ENCODE measurements at regions not wholly inside any gene's neighbourhood (a gene's known extent, or its start where the extent isn't known, plus 50 kb on each side); places are given as distances from the start of the nearest gene placed in this dataset.

- no peak overlapping the region for H3K27ac ChIP-seq (ENCODE audit: low read depth in 2 of 2, low read length in 1 of 2)
- H3K27me3 ChIP-seq (ENCODE audit: control insufficient read depth in 1 of 2, insufficient read depth in 2 of 2, low read length in 2 of 2), result no peaks in the 10 kb centered on the region
- peaks cover 3 to 7% of the 10 kb centered on the region in 2 donors for H3K9me3 ChIP-seq (ENCODE audit: control insufficient read depth in 2 of 2, insufficient read depth in 1 of 2, low read depth in 1 of 2, low read length in 1 of 2)
- no peaks in the 10 kb centered on the region for H3K4me1 ChIP-seq (ENCODE audit: control insufficient read depth in 2 of 2, insufficient read depth in 2 of 2, low read length in 1 of 2)
- no peak overlapping the region for H3K4me3 ChIP-seq (ENCODE audit: low read depth in 1 of 2, low read length in 2 of 2)
- no peaks in the 10 kb centered on the region for H3K36me3 ChIP-seq (ENCODE audit: control insufficient read depth in 2 of 2, insufficient read depth in 2 of 2, low read length in 1 of 2)
Observed at GRCh38 chr4:33395731-33396485, 2675.7 kb downstream of the PCDH7 start.

GRCh38 chr4:33400504-33400903, 2680.3 kb downstream of the PCDH7 start:
- no peaks in the 10 kb centered on the region for H3K27me3 ChIP-seq (ENCODE audit: control insufficient read depth in 1 of 2, insufficient read depth in 2 of 2, low read length in 2 of 2)
- 93 to 94% methylated on average over 11 of the region's 11 CpGs for WGBS, 2 donors
- no peak overlapping the region for H3K4me3 ChIP-seq (ENCODE audit: low read depth in 1 of 2, low read length in 2 of 2)
- H3K4me1 ChIP-seq (ENCODE audit: control insufficient read depth in 2 of 2, insufficient read depth in 2 of 2, low read length in 1 of 2), result no peaks in the 10 kb centered on the region
- no peak overlapping the region for H3K27ac ChIP-seq (ENCODE audit: low read depth in 2 of 2, low read length in 1 of 2)
- H3K9me3 ChIP-seq (ENCODE audit: control insufficient read depth in 2 of 2, insufficient read depth in 1 of 2, low read depth in 1 of 2, low read length in 1 of 2), result peaks cover 3% of the 10 kb centered on the region in 2 donors
- H3K36me3 ChIP-seq (ENCODE audit: control insufficient read depth in 2 of 2, insufficient read depth in 2 of 2, low read length in 1 of 2), result no peaks in the 10 kb centered on the region

- Histone ChIP-seq H3K36me3 (ENCODE audit: control insufficient read depth in 2 of 2, insufficient read depth in 2 of 2, low read length in 1 of 2) (no peaks in the 10 kb centered on the region), H3K4me1 (ENCODE audit: control insufficient read depth in 2 of 2, insufficient read depth in 2 of 2, low read length in 1 of 2) (no peaks in the 10 kb centered on the region), H3K4me3 (ENCODE audit: low read depth in 1 of 2, low read length in 2 of 2) (no peak overlapping the region), H3K9me3 (ENCODE audit: control insufficient read depth in 2 of 2, insufficient read depth in 1 of 2, low read depth in 1 of 2, low read length in 1 of 2) (no peaks in the 10 kb centered on the region), H3K27ac (ENCODE audit: low read depth in 2 of 2, low read length in 1 of 2) (no peak overlapping the region), H3K27me3 (ENCODE audit: control insufficient read depth in 1 of 2, insufficient read depth in 2 of 2, low read length in 2 of 2) (no peaks in the 10 kb centered on the region)
- 63 to 78% methylated on average over 2 of the region's 2 CpGs for WGBS, 2 donors
Observed at GRCh38 chr4:33407496-33407895, 2687.3 kb downstream of the PCDH7 start.

GRCh38 chr4:33411182-33411581, 2691.0 kb downstream of the PCDH7 start:
- Histone ChIP-seq H3K4me1 (ENCODE audit: control insufficient read depth in 2 of 2, insufficient read depth in 2 of 2, low read length in 1 of 2) (no peaks in the 10 kb centered on the region), H3K27ac (ENCODE audit: low read depth in 2 of 2, low read length in 1 of 2) (no peak overlapping the region), H3K36me3 (ENCODE audit: control insufficient read depth in 2 of 2, insufficient read depth in 2 of 2, low read length in 1 of 2) (no peaks in the 10 kb centered on the region), H3K4me3 (ENCODE audit: low read depth in 1 of 2, low read length in 2 of 2) (no peak overlapping the region), H3K27me3 (ENCODE audit: control insufficient read depth in 1 of 2, insufficient read depth in 2 of 2, low read length in 2 of 2) (no peaks in the 10 kb centered on the region), H3K9me3 (ENCODE audit: control insufficient read depth in 2 of 2, insufficient read depth in 1 of 2, low read depth in 1 of 2, low read length in 1 of 2) (no peaks in the 10 kb centered on the region)
- 75 to 79% methylated on average over 1 of the region's 1 CpG for WGBS, 2 donors

- 86 to 90% methylated on average over 3 of the region's 3 CpGs for WGBS, 2 donors
- no peak overlapping the region for H3K4me3 ChIP-seq (ENCODE audit: low read depth in 1 of 2, low read length in 2 of 2)
Observed at GRCh38 chr4:33421887-33422286, 2701.7 kb downstream of the PCDH7 start.

GRCh38 chr4:33422656-33423055, 2702.5 kb downstream of the PCDH7 start:
- no peaks in the 10 kb centered on the region for H3K9me3 ChIP-seq (ENCODE audit: control insufficient read depth in 2 of 2, insufficient read depth in 1 of 2, low read depth in 1 of 2, low read length in 1 of 2)
- no peaks in the 10 kb centered on the region for H3K36me3 ChIP-seq (ENCODE audit: control insufficient read depth in 2 of 2, insufficient read depth in 2 of 2, low read length in 1 of 2)
- no peaks in the 10 kb centered on the region for H3K4me1 ChIP-seq (ENCODE audit: control insufficient read depth in 2 of 2, insufficient read depth in 2 of 2, low read length in 1 of 2)
- H3K27me3 ChIP-seq (ENCODE audit: control insufficient read depth in 1 of 2, insufficient read depth in 2 of 2, low read length in 2 of 2), result no peaks in the 10 kb centered on the region
- no peak overlapping the region for H3K4me3 ChIP-seq (ENCODE audit: low read depth in 1 of 2, low read length in 2 of 2)
- 35 to 49% methylated on average over 5 of the region's 5 CpGs for WGBS, 2 donors
- no peak overlapping the region for H3K27ac ChIP-seq (ENCODE audit: low read depth in 2 of 2, low read length in 1 of 2)

More at GRCh38 chr4:33421887-33422286, 2701.7 kb downstream of the PCDH7 start:
- no peaks in the 10 kb centered on the region for H3K36me3 ChIP-seq (ENCODE audit: control insufficient read depth in 2 of 2, insufficient read depth in 2 of 2, low read length in 1 of 2)
- no peaks in the 10 kb centered on the region for H3K4me1 ChIP-seq (ENCODE audit: control insufficient read depth in 2 of 2, insufficient read depth in 2 of 2, low read length in 1 of 2)
- H3K9me3 ChIP-seq (ENCODE audit: control insufficient read depth in 2 of 2, insufficient read depth in 1 of 2, low read depth in 1 of 2, low read length in 1 of 2), result no peaks in the 10 kb centered on the region
- no peaks in the 10 kb centered on the region for H3K27me3 ChIP-seq (ENCODE audit: control insufficient read depth in 1 of 2, insufficient read depth in 2 of 2, low read length in 2 of 2)
- no peak overlapping the region for H3K27ac ChIP-seq (ENCODE audit: low read depth in 2 of 2, low read length in 1 of 2)

GRCh38 chr4:33425936-33426335, 2705.8 kb downstream of the PCDH7 start:
- H3K27ac ChIP-seq (ENCODE audit: low read depth in 2 of 2, low read length in 1 of 2), result no peak overlapping the region
- 25 to 27% methylated on average over 1 of the region's 1 CpG for WGBS, 2 donors
- no peak overlapping the region for H3K4me3 ChIP-seq (ENCODE audit: low read depth in 1 of 2, low read length in 2 of 2)
- H3K27me3 ChIP-seq (ENCODE audit: control insufficient read depth in 1 of 2, insufficient read depth in 2 of 2, low read length in 2 of 2), result no peaks in the 10 kb centered on the region
- no peaks in the 10 kb centered on the region for H3K9me3 ChIP-seq (ENCODE audit: control insufficient read depth in 2 of 2, insufficient read depth in 1 of 2, low read depth in 1 of 2, low read length in 1 of 2)
- no peaks in the 10 kb centered on the region for H3K36me3 ChIP-seq (ENCODE audit: control insufficient read depth in 2 of 2, insufficient read depth in 2 of 2, low read length in 1 of 2)
- no peaks in the 10 kb centered on the region for H3K4me1 ChIP-seq (ENCODE audit: control insufficient read depth in 2 of 2, insufficient read depth in 2 of 2, low read length in 1 of 2)

GRCh38 chr4:33427676-33428075, 2707.5 kb downstream of the PCDH7 start:
- H3K27me3 ChIP-seq (ENCODE audit: control insufficient read depth in 1 of 2, insufficient read depth in 2 of 2, low read length in 2 of 2), result no peaks in the 10 kb centered on the region
- H3K27ac ChIP-seq (ENCODE audit: low read depth in 2 of 2, low read length in 1 of 2), result no peak overlapping the region
- no peak overlapping the region for H3K4me3 ChIP-seq (ENCODE audit: low read depth in 1 of 2, low read length in 2 of 2)
- H3K9me3 ChIP-seq (ENCODE audit: control insufficient read depth in 2 of 2, insufficient read depth in 1 of 2, low read depth in 1 of 2, low read length in 1 of 2), result no peaks in the 10 kb centered on the region
- no peaks in the 10 kb centered on the region for H3K36me3 ChIP-seq (ENCODE audit: control insufficient read depth in 2 of 2, insufficient read depth in 2 of 2, low read length in 1 of 2)
- H3K4me1 ChIP-seq (ENCODE audit: control insufficient read depth in 2 of 2, insufficient read depth in 2 of 2, low read length in 1 of 2), result no peaks in the 10 kb centered on the region
- 65 to 75% methylated on average over 1 of the region's 1 CpG for WGBS, 2 donors

GRCh38 chr4:33429971-33430370, 2709.8 kb downstream of the PCDH7 start:
- Histone ChIP-seq H3K27me3 (ENCODE audit: control insufficient read depth in 1 of 2, insufficient read depth in 2 of 2, low read length in 2 of 2) (no peaks in the 10 kb centered on the region), H3K9me3 (ENCODE audit: control insufficient read depth in 2 of 2, insufficient read depth in 1 of 2, low read depth in 1 of 2, low read length in 1 of 2) (no peaks in the 10 kb centered on the region)
- 88 to 92% methylated on average over 4 of the region's 4 CpGs for WGBS, 2 donors

GRCh38 chr4:33437406-33437805, 2717.2 kb downstream of the PCDH7 start:
- 63 to 79% methylated on average over 2 of the region's 2 CpGs for WGBS, 2 donors
- H3K9me3 ChIP-seq (ENCODE audit: control insufficient read depth in 2 of 2, insufficient read depth in 1 of 2, low read depth in 1 of 2, low read length in 1 of 2), result no peaks in the 10 kb centered on the region

More at GRCh38 chr4:33429971-33430370, 2709.8 kb downstream of the PCDH7 start:
- Histone ChIP-seq H3K4me3 (ENCODE audit: low read depth in 1 of 2, low read length in 2 of 2) (no peak overlapping the region), H3K36me3 (ENCODE audit: control insufficient read depth in 2 of 2, insufficient read depth in 2 of 2, low read length in 1 of 2) (no peaks in the 10 kb centered on the region), H3K4me1 (ENCODE audit: control insufficient read depth in 2 of 2, insufficient read depth in 2 of 2, low read length in 1 of 2) (no peaks in the 10 kb centered on the region), H3K27ac (ENCODE audit: low read depth in 2 of 2, low read length in 1 of 2) (no peak overlapping the region)

More at GRCh38 chr4:33437406-33437805, 2717.2 kb downstream of the PCDH7 start:
- no peaks in the 10 kb centered on the region for H3K4me1 ChIP-seq (ENCODE audit: control insufficient read depth in 2 of 2, insufficient read depth in 2 of 2, low read length in 1 of 2)
- H3K27me3 ChIP-seq (ENCODE audit: control insufficient read depth in 1 of 2, insufficient read depth in 2 of 2, low read length in 2 of 2), result no peaks in the 10 kb centered on the region
- H3K27ac ChIP-seq (ENCODE audit: low read depth in 2 of 2, low read length in 1 of 2), result no peak overlapping the region
- no peak overlapping the region for H3K4me3 ChIP-seq (ENCODE audit: low read depth in 1 of 2, low read length in 2 of 2)
- no peaks in the 10 kb centered on the region for H3K36me3 ChIP-seq (ENCODE audit: control insufficient read depth in 2 of 2, insufficient read depth in 2 of 2, low read length in 1 of 2)

All from esophagus (tissue), 2 donors.